ENCODE measurements at regions not wholly inside any gene's neighbourhood (a gene's known extent, or its start where the extent isn't known, plus 50 kb on each side); places are given as distances from the start of the nearest gene placed in this dataset.
"Not testable (repeated sequence)": the region's sequence is repeated elsewhere in the genome, so short reads cannot be mapped to it uniquely, and the experiment has no call there.

GRCh38 chr5:163276466-163276865, 160.9 kb upstream of the CCNG1 start:
- DNase-seq (ENCODE audit: low read depth) = no peak

GRCh38 chr5:163280897-163281296, 156.5 kb upstream of the CCNG1 start:
- not testable (repeated sequence) for DNase-seq (ENCODE audit: low read depth)

- DNase-seq (ENCODE audit: low read depth) = no peak
Observed at GRCh38 chr5:163281512-163281911, 155.9 kb upstream of the CCNG1 start.

GRCh38 chr5:163293836-163294235, 143.6 kb upstream of the CCNG1 start:
- no peak for DNase-seq (ENCODE audit: low read depth)

GRCh38 chr5:163303718-163304117, 133.7 kb upstream of the CCNG1 start:
- DNase-seq (ENCODE audit: low read depth) = no peak

- no peak for DNase-seq (ENCODE audit: low read depth)
Observed at GRCh38 chr5:163305655-163306054, 131.7 kb upstream of the CCNG1 start.

GRCh38 chr5:163306421-163306820, 131.0 kb upstream of the CCNG1 start:
- no peak for DNase-seq (ENCODE audit: low read depth)

GRCh38 chr5:163309914-163310313, 127.5 kb upstream of the CCNG1 start:
- DNase-seq (ENCODE audit: low read depth) = no peak

- DNase-seq (ENCODE audit: low read depth) = no peak
Observed at GRCh38 chr5:163310997-163311396, 126.4 kb upstream of the CCNG1 start.

GRCh38 chr5:163312598-163312997, 124.8 kb upstream of the CCNG1 start:
- no peak for DNase-seq (ENCODE audit: low read depth)

- not testable (repeated sequence) for DNase-seq (ENCODE audit: low read depth)
Observed at GRCh38 chr5:163313049-163313448, 124.3 kb upstream of the CCNG1 start.

- DNase-seq (ENCODE audit: low read depth) = not testable (repeated sequence)
Observed at GRCh38 chr5:163316374-163316773, 121.0 kb upstream of the CCNG1 start.

- DNase-seq (ENCODE audit: low read depth) = no peak
Observed at GRCh38 chr5:163318707-163319106, 118.7 kb upstream of the CCNG1 start.

- no peak for DNase-seq (ENCODE audit: low read depth)
Observed at GRCh38 chr5:163321511-163321910, 115.9 kb upstream of the CCNG1 start.

GRCh38 chr5:163330723-163331668, 106.4 kb upstream of the CCNG1 start:
- DNase-seq (ENCODE audit: low read depth) = no peak

- not testable (repeated sequence) for DNase-seq (ENCODE audit: low read depth)
Observed at GRCh38 chr5:163336074-163336473, 101.3 kb upstream of the CCNG1 start.

- DNase-seq (ENCODE audit: low read depth) = no peak
Observed at GRCh38 chr5:163339148-163339547, 98.2 kb upstream of the CCNG1 start.

GRCh38 chr5:163340378-163340777, 97.0 kb upstream of the CCNG1 start:
- not testable (repeated sequence) for DNase-seq (ENCODE audit: low read depth)

GRCh38 chr5:163342306-163342705, 95.1 kb upstream of the CCNG1 start:
- no peak for DNase-seq (ENCODE audit: low read depth)

GRCh38 chr5:163345216-163345615, 92.2 kb upstream of the CCNG1 start:
- DNase-seq (ENCODE audit: low read depth) = no peak

- peak; percentile 19 for DNase-seq (ENCODE audit: low read depth)
Observed at GRCh38 chr5:163347671-163348070, 89.7 kb upstream of the CCNG1 start.

- no peak for DNase-seq (ENCODE audit: low read depth)
Observed at GRCh38 chr5:163350083-163350482, 87.3 kb upstream of the CCNG1 start.

GRCh38 chr5:163352531-163352930, 84.9 kb upstream of the CCNG1 start:
- DNase-seq (ENCODE audit: low read depth) = no peak

- not testable (repeated sequence) for DNase-seq (ENCODE audit: low read depth)
Observed at GRCh38 chr5:163355811-163356210, 81.6 kb upstream of the CCNG1 start.

Data from stimulated activated CD8-positive, alpha-beta memory T cell treated with anti-CD3 and anti-CD28 coated beads, Interleukin-12 subunit alpha, Interleukin-12 subunit beta, amount 100 ng/mL, for 1 hour (primary cell).